H1 (cell line): ENCODE measurements at regions not wholly inside any gene's neighbourhood (a gene's known extent, or its start where the extent isn't known, plus 50 kb on each side); places are given as distances from the start of the nearest gene placed in this dataset.

ENCODE experiments used
- CTBP2 ChIP-seq: IDR thresholded peaks from 2 replicates; pipeline ENCODE4 v1.7.0; 2011; ENCODE audit warnings: borderline replicate concordance, mild to moderate bottlenecking, moderate library complexity, mixed read lengths, low read length; ENCODE audit not compliant: insufficient read depth, insufficient read length
- PHF8 ChIP-seq: fragments of 200-600 bp; sonication (generic); conservative IDR thresholded peaks from 2 replicates; pipeline ENCODE4 v1.7.1; 2012; ENCODE audit warnings: low read depth, mild to moderate bottlenecking, inconsistent platforms, low read length, moderate library complexity
- TAF1 ChIP-seq: IDR thresholded peaks from 2 replicates; pipeline ENCODE4 v1.6.1; 2011; ENCODE audit warnings: mild to moderate bottlenecking, low read depth, low read length
- TF ChIP-seq, protein P1 (sequence below): fragments of 300-600 bp; sonication (generic); IDR thresholded peaks from 2 replicates; pipeline ENCODE4 v1.7.1; 2012; ENCODE audit warnings: low read length, moderate library complexity, mild to moderate bottlenecking, inconsistent platforms; ENCODE audit not compliant: insufficient replicate concordance

DNA sequence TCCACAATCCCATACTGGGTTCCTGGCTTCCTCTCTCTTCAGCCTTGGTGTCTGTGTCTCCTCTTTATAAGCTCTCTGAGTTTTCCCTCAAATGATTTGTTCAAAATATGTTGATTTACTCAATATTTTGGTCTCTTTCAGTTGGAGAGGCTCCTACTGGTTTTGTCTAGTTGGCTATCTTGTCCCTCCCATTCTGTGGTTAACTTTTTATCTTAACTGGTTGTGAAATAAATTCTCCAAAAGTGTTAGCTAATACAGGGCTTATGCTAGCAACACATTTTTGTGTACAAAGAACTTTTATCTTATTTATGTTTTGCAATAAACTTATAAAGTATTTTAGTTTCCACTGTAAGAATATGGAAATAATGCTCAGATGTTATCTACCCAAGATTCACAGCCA is 200.9 kb downstream of the AASDHPPT start (continued):
- TF ChIP-seq, protein P1, sequence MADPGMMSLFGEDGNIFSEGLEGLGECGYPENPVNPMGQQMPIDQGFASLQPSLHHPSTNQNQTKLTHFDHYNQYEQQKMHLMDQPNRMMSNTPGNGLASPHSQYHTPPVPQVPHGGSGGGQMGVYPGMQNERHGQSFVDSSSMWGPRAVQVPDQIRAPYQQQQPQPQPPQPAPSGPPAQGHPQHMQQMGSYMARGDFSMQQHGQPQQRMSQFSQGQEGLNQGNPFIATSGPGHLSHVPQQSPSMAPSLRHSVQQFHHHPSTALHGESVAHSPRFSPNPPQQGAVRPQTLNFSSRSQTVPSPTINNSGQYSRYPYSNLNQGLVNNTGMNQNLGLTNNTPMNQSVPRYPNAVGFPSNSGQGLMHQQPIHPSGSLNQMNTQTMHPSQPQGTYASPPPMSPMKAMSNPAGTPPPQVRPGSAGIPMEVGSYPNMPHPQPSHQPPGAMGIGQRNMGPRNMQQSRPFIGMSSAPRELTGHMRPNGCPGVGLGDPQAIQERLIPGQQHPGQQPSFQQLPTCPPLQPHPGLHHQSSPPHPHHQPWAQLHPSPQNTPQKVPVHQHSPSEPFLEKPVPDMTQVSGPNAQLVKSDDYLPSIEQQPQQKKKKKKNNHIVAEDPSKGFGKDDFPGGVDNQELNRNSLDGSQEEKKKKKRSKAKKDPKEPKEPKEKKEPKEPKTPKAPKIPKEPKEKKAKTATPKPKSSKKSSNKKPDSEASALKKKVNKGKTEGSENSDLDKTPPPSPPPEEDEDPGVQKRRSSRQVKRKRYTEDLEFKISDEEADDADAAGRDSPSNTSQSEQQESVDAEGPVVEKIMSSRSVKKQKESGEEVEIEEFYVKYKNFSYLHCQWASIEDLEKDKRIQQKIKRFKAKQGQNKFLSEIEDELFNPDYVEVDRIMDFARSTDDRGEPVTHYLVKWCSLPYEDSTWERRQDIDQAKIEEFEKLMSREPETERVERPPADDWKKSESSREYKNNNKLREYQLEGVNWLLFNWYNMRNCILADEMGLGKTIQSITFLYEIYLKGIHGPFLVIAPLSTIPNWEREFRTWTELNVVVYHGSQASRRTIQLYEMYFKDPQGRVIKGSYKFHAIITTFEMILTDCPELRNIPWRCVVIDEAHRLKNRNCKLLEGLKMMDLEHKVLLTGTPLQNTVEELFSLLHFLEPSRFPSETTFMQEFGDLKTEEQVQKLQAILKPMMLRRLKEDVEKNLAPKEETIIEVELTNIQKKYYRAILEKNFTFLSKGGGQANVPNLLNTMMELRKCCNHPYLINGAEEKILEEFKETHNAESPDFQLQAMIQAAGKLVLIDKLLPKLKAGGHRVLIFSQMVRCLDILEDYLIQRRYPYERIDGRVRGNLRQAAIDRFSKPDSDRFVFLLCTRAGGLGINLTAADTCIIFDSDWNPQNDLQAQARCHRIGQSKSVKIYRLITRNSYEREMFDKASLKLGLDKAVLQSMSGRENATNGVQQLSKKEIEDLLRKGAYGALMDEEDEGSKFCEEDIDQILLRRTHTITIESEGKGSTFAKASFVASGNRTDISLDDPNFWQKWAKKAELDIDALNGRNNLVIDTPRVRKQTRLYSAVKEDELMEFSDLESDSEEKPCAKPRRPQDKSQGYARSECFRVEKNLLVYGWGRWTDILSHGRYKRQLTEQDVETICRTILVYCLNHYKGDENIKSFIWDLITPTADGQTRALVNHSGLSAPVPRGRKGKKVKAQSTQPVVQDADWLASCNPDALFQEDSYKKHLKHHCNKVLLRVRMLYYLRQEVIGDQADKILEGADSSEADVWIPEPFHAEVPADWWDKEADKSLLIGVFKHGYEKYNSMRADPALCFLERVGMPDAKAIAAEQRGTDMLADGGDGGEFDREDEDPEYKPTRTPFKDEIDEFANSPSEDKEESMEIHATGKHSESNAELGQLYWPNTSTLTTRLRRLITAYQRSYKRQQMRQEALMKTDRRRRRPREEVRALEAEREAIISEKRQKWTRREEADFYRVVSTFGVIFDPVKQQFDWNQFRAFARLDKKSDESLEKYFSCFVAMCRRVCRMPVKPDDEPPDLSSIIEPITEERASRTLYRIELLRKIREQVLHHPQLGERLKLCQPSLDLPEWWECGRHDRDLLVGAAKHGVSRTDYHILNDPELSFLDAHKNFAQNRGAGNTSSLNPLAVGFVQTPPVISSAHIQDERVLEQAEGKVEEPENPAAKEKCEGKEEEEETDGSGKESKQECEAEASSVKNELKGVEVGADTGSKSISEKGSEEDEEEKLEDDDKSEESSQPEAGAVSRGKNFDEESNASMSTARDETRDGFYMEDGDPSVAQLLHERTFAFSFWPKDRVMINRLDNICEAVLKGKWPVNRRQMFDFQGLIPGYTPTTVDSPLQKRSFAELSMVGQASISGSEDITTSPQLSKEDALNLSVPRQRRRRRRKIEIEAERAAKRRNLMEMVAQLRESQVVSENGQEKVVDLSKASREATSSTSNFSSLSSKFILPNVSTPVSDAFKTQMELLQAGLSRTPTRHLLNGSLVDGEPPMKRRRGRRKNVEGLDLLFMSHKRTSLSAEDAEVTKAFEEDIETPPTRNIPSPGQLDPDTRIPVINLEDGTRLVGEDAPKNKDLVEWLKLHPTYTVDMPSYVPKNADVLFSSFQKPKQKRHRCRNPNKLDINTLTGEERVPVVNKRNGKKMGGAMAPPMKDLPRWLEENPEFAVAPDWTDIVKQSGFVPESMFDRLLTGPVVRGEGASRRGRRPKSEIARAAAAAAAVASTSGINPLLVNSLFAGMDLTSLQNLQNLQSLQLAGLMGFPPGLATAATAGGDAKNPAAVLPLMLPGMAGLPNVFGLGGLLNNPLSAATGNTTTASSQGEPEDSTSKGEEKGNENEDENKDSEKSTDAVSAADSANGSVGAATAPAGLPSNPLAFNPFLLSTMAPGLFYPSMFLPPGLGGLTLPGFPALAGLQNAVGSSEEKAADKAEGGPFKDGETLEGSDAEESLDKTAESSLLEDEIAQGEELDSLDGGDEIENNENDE, result no peak
- no peak for TF ChIP-seq PHF8
- TF ChIP-seq CTBP2, result no peak
- TF ChIP-seq TAF1, result no peak
- TF ChIP-seq, all 59 proteins: peak for 0
